Stomach (tissue), 4 donors: ENCODE measurements at regions not wholly inside any gene's neighbourhood (a gene's known extent, or its start where the extent isn't known, plus 50 kb on each side); places are given as distances from the start of the nearest gene placed in this dataset.

Source experiments
- EP300 ChIP-seq: sonication (generic); formaldehyde crosslinking; IDR thresholded peaks from one replicate; pipeline ENCODE4 v1.6.1; 2017; ENCODE audit warnings: antibody characterized with exemption
- POLR2A ChIP-seq, 4 donors: fragments of 450-650 bp; IDR thresholded peaks; one replicate each; pipeline ENCODE4 v1.6.1; 2016; ENCODE audit warnings: antibody characterized with exemption in 4 of 4, control low read depth in 2 of 4, mild to moderate bottlenecking in 1 of 4, moderate library complexity in 1 of 4
- POLR2AphosphoS5 ChIP-seq, 3 donors: sonication (generic); formaldehyde crosslinking; IDR thresholded peaks; one replicate each; pipeline ENCODE4 v1.6.1; 2016; ENCODE audit warnings: antibody characterized with exemption in 3 of 3
- TF ChIP-seq, protein P1 (sequence below), 7 experiments: fragments of 450-650 bp in 4 of 7; fragments of 200-600 bp in 3 of 7; sonication (generic) in 3 of 7; IDR thresholded peaks; one replicate each; pipeline ENCODE4 v1.5.1; 2016 to 2019; ENCODE audit warnings: antibody characterized with exemption in 7 of 7, control low read depth in 2 of 7, mild to moderate bottlenecking in 1 of 7

DNA sequence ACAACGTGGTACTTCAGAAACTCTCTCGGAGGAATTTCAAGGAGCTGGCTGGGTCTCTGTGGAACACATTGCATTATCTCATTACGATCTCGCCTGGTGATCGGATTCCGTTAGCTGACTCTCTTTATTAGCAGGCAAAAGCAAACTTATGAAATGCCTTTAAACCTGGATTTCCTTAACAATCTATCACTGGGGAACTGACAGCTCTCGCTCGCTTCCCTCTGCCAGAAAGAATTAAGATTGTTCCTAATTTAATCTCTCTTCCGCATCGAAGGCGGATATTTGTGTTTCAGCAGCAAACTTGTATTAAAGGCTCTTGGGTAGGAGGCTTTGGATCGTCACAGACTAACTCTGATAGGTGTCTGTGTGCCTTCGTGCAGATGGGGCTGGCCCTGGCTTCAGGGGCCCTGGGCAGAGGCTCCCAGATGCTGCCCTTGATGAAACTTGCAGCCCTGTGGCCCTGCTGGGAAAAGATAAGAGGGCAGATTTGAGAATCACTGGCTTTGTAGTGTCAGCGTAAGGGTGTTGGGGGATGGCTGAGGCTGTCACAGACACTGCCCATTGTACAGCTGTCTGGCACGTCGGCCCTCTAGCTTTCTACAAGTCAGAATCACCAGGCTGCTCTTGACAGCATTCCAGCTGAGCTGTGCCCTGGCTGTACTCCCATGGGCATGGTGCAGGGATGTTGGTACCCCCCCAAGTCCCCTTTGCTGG lies 162.2 kb upstream of the NECTIN1 start:
- TF ChIP-seq, protein P1, sequence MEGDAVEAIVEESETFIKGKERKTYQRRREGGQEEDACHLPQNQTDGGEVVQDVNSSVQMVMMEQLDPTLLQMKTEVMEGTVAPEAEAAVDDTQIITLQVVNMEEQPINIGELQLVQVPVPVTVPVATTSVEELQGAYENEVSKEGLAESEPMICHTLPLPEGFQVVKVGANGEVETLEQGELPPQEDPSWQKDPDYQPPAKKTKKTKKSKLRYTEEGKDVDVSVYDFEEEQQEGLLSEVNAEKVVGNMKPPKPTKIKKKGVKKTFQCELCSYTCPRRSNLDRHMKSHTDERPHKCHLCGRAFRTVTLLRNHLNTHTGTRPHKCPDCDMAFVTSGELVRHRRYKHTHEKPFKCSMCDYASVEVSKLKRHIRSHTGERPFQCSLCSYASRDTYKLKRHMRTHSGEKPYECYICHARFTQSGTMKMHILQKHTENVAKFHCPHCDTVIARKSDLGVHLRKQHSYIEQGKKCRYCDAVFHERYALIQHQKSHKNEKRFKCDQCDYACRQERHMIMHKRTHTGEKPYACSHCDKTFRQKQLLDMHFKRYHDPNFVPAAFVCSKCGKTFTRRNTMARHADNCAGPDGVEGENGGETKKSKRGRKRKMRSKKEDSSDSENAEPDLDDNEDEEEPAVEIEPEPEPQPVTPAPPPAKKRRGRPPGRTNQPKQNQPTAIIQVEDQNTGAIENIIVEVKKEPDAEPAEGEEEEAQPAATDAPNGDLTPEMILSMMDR (IDR thresholded peaks at IDR 0.05): no peak
- TF ChIP-seq POLR2AphosphoS5 (IDR thresholded peaks at IDR 0.05) (no peak), POLR2A (IDR thresholded peaks at IDR 0.05) (no peak), EP300 (no peak)
